H9 (cell line): ENCODE measurements at regions not wholly inside any gene's neighbourhood (a gene's known extent, or its start where the extent isn't known, plus 50 kb on each side); places are given as distances from the start of the nearest gene placed in this dataset.

Experiments used
- DNase-seq: peaks from one replicate; pipeline ENCODE4 v3.0.0-alpha.2; 2017
- H2AFZ ChIP-seq: one replicate; pipeline ENCODE4 v1.6.1; 2013; ENCODE audit warnings: mild to moderate bottlenecking, low read length, control low read depth, moderate library complexity
- H2AK5ac ChIP-seq: 2 replicates; pipeline ENCODE4 v1.6.1; 2013; ENCODE audit warnings: low read length, control low read depth, mixed read lengths; ENCODE audit not compliant: insufficient read length
- H2BK120ac ChIP-seq: one replicate; pipeline ENCODE4 v1.6.1; 2013; ENCODE audit warnings: low read depth, mild to moderate bottlenecking, low read length, control low read depth, inconsistent platforms; ENCODE audit not compliant: poor library complexity, severe bottlenecking
- H2BK12ac ChIP-seq: 2 replicates; pipeline ENCODE4 v1.6.1; 2013; ENCODE audit warnings: low read length, control low read depth, mixed read lengths, low read depth; ENCODE audit not compliant: insufficient read length
- H2BK15ac ChIP-seq: 2 replicates; pipeline ENCODE4 v1.6.1; 2013; ENCODE audit warnings: low read depth, low read length, control low read depth
- H2BK20ac ChIP-seq: one replicate; pipeline ENCODE4 v1.6.1; 2013; ENCODE audit warnings: low read depth, mild to moderate bottlenecking, low read length, control low read depth, inconsistent platforms; ENCODE audit not compliant: poor library complexity, severe bottlenecking
- H2BK5ac ChIP-seq: 2 replicates; pipeline ENCODE4 v1.6.1; 2013; ENCODE audit warnings: low read length, control low read depth, mixed read lengths; ENCODE audit not compliant: insufficient read length
- H3K14ac ChIP-seq: 2 replicates; pipeline ENCODE4 v1.6.1; 2013; ENCODE audit warnings: low read length, control low read depth; ENCODE audit not compliant: insufficient read depth
- H3K18ac ChIP-seq: 2 replicates; pipeline ENCODE4 v1.6.1; 2013; ENCODE audit warnings: low read depth, mild to moderate bottlenecking, mixed read lengths, low read length, control low read depth; ENCODE audit not compliant: insufficient read length
- H3K23ac ChIP-seq: 2 replicates; pipeline ENCODE4 v1.6.1; 2013; ENCODE audit warnings: low read length, control low read depth, mixed read lengths, low read depth; ENCODE audit not compliant: insufficient read length
- H3K23me2 ChIP-seq: 2 replicates; pipeline ENCODE4 v1.6.1; 2013; ENCODE audit warnings: low read depth, mild to moderate bottlenecking, mixed read lengths, low read length, control low read depth; ENCODE audit not compliant: insufficient read length, poor library complexity, severe bottlenecking
- H3K27ac ChIP-seq: 2 replicates; pipeline ENCODE4 v1.5.1; 2013; ENCODE audit warnings: low read length, control low read depth, mixed read lengths, low read depth; ENCODE audit not compliant: insufficient read length
- H3K27me3 ChIP-seq: 2 replicates; pipeline ENCODE4 v1.6.1; 2013; ENCODE audit warnings: low read length, control low read depth, inconsistent platforms; ENCODE audit not compliant: insufficient read depth
- H3K4ac ChIP-seq: 2 replicates; pipeline ENCODE4 v1.6.1; 2013; ENCODE audit warnings: low read depth, mild to moderate bottlenecking, control low read depth, inconsistent platforms, low read length, moderate library complexity
- H3K4me1 ChIP-seq: 2 replicates; pipeline ENCODE4 v1.6.1; 2013; ENCODE audit warnings: low read length, control low read depth, inconsistent platforms; ENCODE audit not compliant: insufficient read depth
- H3K4me2 ChIP-seq: 2 replicates; pipeline ENCODE4 v1.6.1; 2013; ENCODE audit warnings: low read length, control low read depth, mixed read lengths; ENCODE audit not compliant: insufficient read length, insufficient read depth
- H3K56ac ChIP-seq: 2 replicates; pipeline ENCODE4 v1.6.1; 2013; ENCODE audit warnings: low read depth, mild to moderate bottlenecking, mixed read lengths, low read length, control low read depth; ENCODE audit not compliant: insufficient read length
- H3K79me1 ChIP-seq: 2 replicates; pipeline ENCODE4 v1.6.1; 2013; ENCODE audit warnings: low read depth, mild to moderate bottlenecking, moderate library complexity, low read length, control low read depth, inconsistent platforms; ENCODE audit not compliant: insufficient read depth, poor library complexity, severe bottlenecking
- H3K79me2 ChIP-seq: 2 replicates; pipeline ENCODE4 v1.6.1; 2013; ENCODE audit warnings: low read length, control low read depth, inconsistent platforms; ENCODE audit not compliant: insufficient read depth
- H3K9ac ChIP-seq: 2 replicates; pipeline ENCODE4 v1.6.1; 2013; ENCODE audit warnings: low read length, control low read depth, mixed read lengths; ENCODE audit not compliant: insufficient read length; ENCODE audit errors: extremely low read depth
- H3K9me3 ChIP-seq: one replicate; pipeline ENCODE4 v1.6.1; 2013; ENCODE audit warnings: low read depth, low read length, inconsistent platforms; ENCODE audit not compliant: control insufficient read depth
- H3T11ph ChIP-seq: one replicate; pipeline ENCODE4 v1.6.1; 2013; ENCODE audit warnings: mild to moderate bottlenecking, low read length, control low read depth, inconsistent platforms
- H4K20me1 ChIP-seq: one replicate; pipeline ENCODE4 v1.6.1; 2013; ENCODE audit not compliant: control insufficient read depth, insufficient read length, insufficient read depth
- H4K5ac ChIP-seq: 2 replicates; pipeline ENCODE4 v1.6.1; 2013; ENCODE audit warnings: low read depth, mild to moderate bottlenecking, mixed read lengths, low read length, control low read depth; ENCODE audit not compliant: insufficient read length
- H4K8ac ChIP-seq: replicated peaks from 2 replicates; pipeline ENCODE4 v1.6.1; 2013; ENCODE audit warnings: low read length, control low read depth, mixed read lengths, low read depth; ENCODE audit not compliant: insufficient read length
- H4K91ac ChIP-seq: 2 replicates; pipeline ENCODE4 v1.6.1; 2013; ENCODE audit warnings: low read depth, mild to moderate bottlenecking, moderate library complexity, mixed read lengths, low read length, control low read depth; ENCODE audit not compliant: insufficient read length
- H3K27ac Mint-ChIP-seq, 3 experiments: 2 replicates in 2 of 3; 3 replicates in 1 of 3; pipeline ENCODE4 v1.8.0; 2020 to 2021; ENCODE audit warnings: mixed read lengths in 3 of 3, mild to moderate bottlenecking in 1 of 3, moderate library complexity in 1 of 3
- H3K27me3 Mint-ChIP-seq: 2 replicates; pipeline ENCODE4 v1.8.0; 2021; ENCODE audit warnings: low read depth, mild to moderate bottlenecking, moderate library complexity, mixed read lengths
- H3K36me3 Mint-ChIP-seq, 3 experiments: 2 replicates in 2 of 3; 3 replicates in 1 of 3; pipeline ENCODE4 v1.8.0; 2020 to 2021; ENCODE audit warnings: low read depth in 3 of 3, mixed read lengths in 3 of 3; ENCODE audit not compliant: insufficient read depth in 1 of 3
- H3K4me1 Mint-ChIP-seq, 2 experiments: 2 replicates each; pipeline ENCODE4 v1.8.0; 2020; ENCODE audit warnings: mixed read lengths in 2 of 2
- H3K4me3 Mint-ChIP-seq, 2 experiments: 2 replicates in 1 of 2; 3 replicates in 1 of 2; pipeline ENCODE4 v1.8.0; 2020 to 2021; ENCODE audit warnings: mild to moderate bottlenecking in 2 of 2, mixed read lengths in 2 of 2, moderate library complexity in 1 of 2
- H3K9me3 Mint-ChIP-seq, 2 experiments: 2 replicates in 1 of 2; 3 replicates in 1 of 2; pipeline ENCODE4 v1.8.0; 2020; ENCODE audit warnings: mild to moderate bottlenecking in 2 of 2, mixed read lengths in 2 of 2, moderate library complexity in 1 of 2
- CTCF ChIP-seq: fragments of 200-600 bp; sonication (generic); conservative IDR thresholded peaks from 3 replicates; pipeline ENCODE4 v1.8.0; 2021; ENCODE audit warnings: antibody characterized with exemption, mild to moderate bottlenecking
- WGBS: extraction: QIAGEN DNeasy Blood & Tissue Kit; methylation state at CpG from one replicate; pipeline ENCODE4 v1.1.7; 2013; ENCODE audit warnings: missing lambda C conversion rate, low lambda C conversion rate, mixed read lengths; ENCODE audit not compliant: insufficient read length; ENCODE audit errors: extremely low coverage; 5-methylcytosine and 5-hydroxymethylcytosine counted together

GRCh38 chr10:118805146-118805545 lies 50.4 kb upstream of the CACUL1 start:
- Mint-ChIP-seq H3K4me1 (peaks cover 0 to 5% of the 10 kb centered on the region in 2 experiments; a peak in 3 of 4 replicates), H3K4me3 (no peak overlapping the region), H3K9me3 (no peaks in the 10 kb centered on the region; a peak in 1 of 5 replicates), H3K27ac (peak overlapping the region in 1 of 3 experiments; percentile 7; a peak in 1 of 7 replicates), H3K36me3 (no peaks in the 10 kb centered on the region), H3K27me3 (peaks cover 1% of the 10 kb centered on the region; the same call in 1 of the 2 replicates)
- H3K23ac ChIP-seq, result no peak overlapping the region
- no peak overlapping the region for H3K4ac ChIP-seq
- no peaks in the 10 kb centered on the region for H4K20me1 ChIP-seq
- H2BK20ac ChIP-seq, result no peak overlapping the region
- H3K56ac ChIP-seq, result no peak overlapping the region
- H3K14ac ChIP-seq, result no peak overlapping the region
- H2BK15ac ChIP-seq, result no peak overlapping the region
- no peaks in the 10 kb centered on the region for H3K79me2 ChIP-seq
- H4K8ac ChIP-seq, result no peak overlapping the region
- H2AK5ac ChIP-seq, result no peak overlapping the region
- H4K5ac ChIP-seq, result no peak overlapping the region
- DNase-seq, result no peak
- no peak overlapping the region for H3K27ac ChIP-seq
- no CpG with 5 or more reads among the region's 9 CpGs for WGBS
- H3K27me3 ChIP-seq, result no peaks in the 10 kb centered on the region
- no peak overlapping the region for H2BK12ac ChIP-seq
- no peak overlapping the region for H3K4me2 ChIP-seq
- no peak overlapping the region for H3K18ac ChIP-seq
- no peak for TF ChIP-seq CTCF
- H2AFZ ChIP-seq, result no peak overlapping the region
- no peaks in the 10 kb centered on the region for H3K9me3 ChIP-seq
- H3K79me1 ChIP-seq, result no peaks in the 10 kb centered on the region
- H2BK5ac ChIP-seq, result no peak overlapping the region
- H3K4me1 ChIP-seq, result no peaks in the 10 kb centered on the region; the same call in 1 of the 2 replicates
- H3K9ac ChIP-seq, result no peak overlapping the region
- no peak overlapping the region for H3T11ph ChIP-seq
- H4K91ac ChIP-seq, result no peak overlapping the region
- no peak overlapping the region for H2BK120ac ChIP-seq
- no peaks in the 10 kb centered on the region for H3K23me2 ChIP-seq
